ENCODE measurements at regions not wholly inside any gene's neighbourhood (a gene's known extent, or its start where the extent isn't known, plus 50 kb on each side); places are given as distances from the start of the nearest gene placed in this dataset.

GRCh38 chr12:59839514-59839913, 243.7 kb downstream of the SLC16A7 start:
- DNase-seq (ENCODE audit: low read depth in 2 of 2), result no peak

GRCh38 chr12:59843260-59843843, 247.5 kb downstream of the SLC16A7 start:
- DNase-seq (ENCODE audit: low read depth in 2 of 2), result no peak

- no peak for DNase-seq (ENCODE audit: low read depth in 2 of 2)
Measured at GRCh38 chr12:59844750-59845149, 248.9 kb downstream of the SLC16A7 start.

- no peak for DNase-seq (ENCODE audit: low read depth in 2 of 2)
Measured at GRCh38 chr12:59845293-59845692, 249.5 kb downstream of the SLC16A7 start.

- DNase-seq (ENCODE audit: low read depth in 2 of 2), result no peak
Measured at GRCh38 chr12:59847127-59847526, 251.3 kb downstream of the SLC16A7 start.

- no peak for DNase-seq (ENCODE audit: low read depth in 2 of 2)
Measured at GRCh38 chr12:59850268-59850667, 254.4 kb downstream of the SLC16A7 start.

GRCh38 chr12:59858508-59859170, 262.8 kb downstream of the SLC16A7 start:
- no peak for DNase-seq (ENCODE audit: low read depth in 2 of 2)

GRCh38 chr12:59859171-59859510, 263.3 kb downstream of the SLC16A7 start:
- no peak for DNase-seq (ENCODE audit: low read depth in 2 of 2)

- DNase-seq (ENCODE audit: low read depth in 2 of 2), result no peak
Measured at GRCh38 chr12:59861635-59862034, 265.8 kb downstream of the SLC16A7 start.

GRCh38 chr12:59867055-59867454, 271.2 kb downstream of the SLC16A7 start:
- DNase-seq (ENCODE audit: low read depth in 2 of 2), result no peak

GRCh38 chr12:59867689-59868088, 271.9 kb downstream of the SLC16A7 start:
- no peak for DNase-seq (ENCODE audit: low read depth in 2 of 2)

- no peak for DNase-seq (ENCODE audit: low read depth in 2 of 2)
Measured at GRCh38 chr12:59871779-59872178, 275.9 kb downstream of the SLC16A7 start.

- DNase-seq (ENCODE audit: low read depth in 2 of 2), result no peak
Measured at GRCh38 chr12:59873136-59873535, 277.3 kb downstream of the SLC16A7 start.

GRCh38 chr12:59874781-59875180, 279.0 kb downstream of the SLC16A7 start:
- DNase-seq (ENCODE audit: low read depth in 2 of 2), result no peak

- no peak for DNase-seq (ENCODE audit: low read depth in 2 of 2)
Measured at GRCh38 chr12:59886131-59886733, 290.4 kb downstream of the SLC16A7 start.

GRCh38 chr12:59887178-59887577, 291.3 kb downstream of the SLC16A7 start:
- no peak for DNase-seq (ENCODE audit: low read depth in 2 of 2)

- DNase-seq (ENCODE audit: low read depth in 2 of 2), result no peak
Measured at GRCh38 chr12:59890896-59891579, 295.2 kb downstream of the SLC16A7 start.

- no peak for DNase-seq (ENCODE audit: low read depth in 2 of 2)
Measured at GRCh38 chr12:59895166-59895775, 299.4 kb downstream of the SLC16A7 start.

GRCh38 chr12:59904874-59905521, 309.2 kb downstream of the SLC16A7 start:
- no peak for DNase-seq (ENCODE audit: low read depth in 2 of 2)

GRCh38 chr12:59911516-59911915, 315.7 kb downstream of the SLC16A7 start:
- no peak for DNase-seq (ENCODE audit: low read depth in 2 of 2)

- no peak for DNase-seq (ENCODE audit: low read depth in 2 of 2)
Measured at GRCh38 chr12:59916988-59917387, 321.2 kb downstream of the SLC16A7 start.

GRCh38 chr12:59927032-59927431, 331.2 kb downstream of the SLC16A7 start:
- no peak for DNase-seq (ENCODE audit: low read depth in 2 of 2)

All from stimulated activated CD4-positive, alpha-beta T cell treated with anti-CD3 and anti-CD28 coated beads, Interleukin-1b, Interleukin-23, amount 100 ng/mL, for 1 hour (primary cell).